WTC11 (cell line): ENCODE measurements at regions not wholly inside any gene's neighbourhood (a gene's known extent, or its start where the extent isn't known, plus 50 kb on each side); places are given as distances from the start of the nearest gene placed in this dataset.
"Not testable (repeated sequence)": the region's sequence is repeated elsewhere in the genome, so short reads cannot be mapped to it uniquely, and the experiment has no call there.

ENCODE experiments used
- ATAC-seq: fragments of 200-7000 bp; cut with Tn5 transposase; 2 replicates; pipeline ENCODE4 v1.10.0; 2021; ENCODE audit warnings: mild to moderate bottlenecking, moderate library complexity
- CTCF ChIA-PET: fragments of 300-600 bp; sonication (Branson Sonifier 250); formaldehyde crosslinking; loops from one replicate; lab custom pipeline; 2021; ENCODE audit warnings: antibody characterized with exemption; lab: Charles Lee
- POLR2A ChIA-PET: fragments of 350-600 bp; sonication (Branson Sonifier 250); formaldehyde crosslinking; loops from one replicate; lab custom pipeline; 2021; ENCODE audit warnings: antibody characterized with exemption; lab: Charles Lee
- DNase-seq: peaks from one replicate; pipeline ENCODE4 v3.0.0; 2021; ENCODE audit warnings: low spot score
- H3K27ac Mint-ChIP-seq: 2 replicates; pipeline ENCODE4 v1.8.0; 2021; ENCODE audit warnings: mixed read lengths
- H3K27me3 Mint-ChIP-seq: 2 replicates; pipeline ENCODE4 v1.8.0; 2021; ENCODE audit warnings: low read depth, mild to moderate bottlenecking, moderate library complexity, mixed read lengths
- H3K36me3 Mint-ChIP-seq: 2 replicates; pipeline ENCODE4 v1.8.0; 2021; ENCODE audit warnings: mixed read lengths
- H3K4me1 Mint-ChIP-seq: 2 replicates; pipeline ENCODE4 v1.8.0; 2022; ENCODE audit warnings: mixed read lengths
- H3K4me3 Mint-ChIP-seq: 2 replicates; pipeline ENCODE4 v1.8.0; 2021; ENCODE audit warnings: mild to moderate bottlenecking, moderate library complexity, mixed read lengths
- H3K9me3 Mint-ChIP-seq: 2 replicates; pipeline ENCODE4 v1.8.0; 2021; ENCODE audit warnings: mixed read lengths
- CBFB ChIP-seq: sonication (generic); formaldehyde crosslinking; IDR thresholded peaks from 2 replicates; pipeline ENCODE4 v1.8.1; 2022; ENCODE audit warnings: mild to moderate bottlenecking, low read depth, missing genetic modification reagents
- ETV6 ChIP-seq: sonication (generic); formaldehyde crosslinking; IDR thresholded peaks from 2 replicates; pipeline ENCODE4 v1.8.1; 2022; ENCODE audit warnings: mild to moderate bottlenecking, missing genetic modification reagents
- FOXJ3 ChIP-seq: sonication (generic); formaldehyde crosslinking; IDR thresholded peaks from 2 replicates; pipeline ENCODE4 v1.9.0; 2021; ENCODE audit warnings: missing genetic modification reagents, mild to moderate bottlenecking, borderline replicate concordance
- GTF2I ChIP-seq: fragments of 250-450 bp; sonication (Bioruptor Pico); conservative IDR thresholded peaks from 2 replicates; pipeline ENCODE4 v1.4.0; 2021; ENCODE audit warnings: mild to moderate bottlenecking
- HMGA2 ChIP-seq: fragments of 250-450 bp; sonication (Bioruptor Pico); IDR thresholded peaks from 2 replicates; pipeline ENCODE4 v1.4.0; 2021; ENCODE audit warnings: mild to moderate bottlenecking, moderate library complexity
- IRF2 ChIP-seq: sonication (generic); formaldehyde crosslinking; IDR thresholded peaks from 2 replicates; pipeline ENCODE4 v1.8.0; 2022; ENCODE audit warnings: low read depth, missing genetic modification reagents, borderline replicate concordance
- JAZF1 ChIP-seq: fragments of 250-450 bp; sonication (Bioruptor Pico); IDR thresholded peaks from 2 replicates; pipeline ENCODE4 v1.9.0; 2021; ENCODE audit warnings: moderate library complexity, mild to moderate bottlenecking, inconsistent platforms
- RORB ChIP-seq: fragments of 250-450 bp; sonication (Bioruptor Pico); IDR thresholded peaks from 2 replicates; pipeline ENCODE4 v1.9.0; 2021; ENCODE audit warnings: mild to moderate bottlenecking
- SMAD3 ChIP-seq: sonication (generic); formaldehyde crosslinking; IDR thresholded peaks from 2 replicates; pipeline ENCODE4 v1.8.0; 2022; ENCODE audit warnings: missing genetic modification reagents, mild to moderate bottlenecking, borderline replicate concordance
- SMAD4 ChIP-seq: sonication (generic); formaldehyde crosslinking; IDR thresholded peaks from 2 replicates; pipeline ENCODE4 v1.8.0; 2022; ENCODE audit warnings: mild to moderate bottlenecking, missing genetic modification reagents
- SOX15 ChIP-seq: fragments of 250-450 bp; sonication (Bioruptor Pico); IDR thresholded peaks from 2 replicates; pipeline ENCODE4 v1.9.0; 2021; ENCODE audit warnings: mild to moderate bottlenecking
- SP1 ChIP-seq: sonication (generic); formaldehyde crosslinking; conservative IDR thresholded peaks from 2 replicates; pipeline ENCODE4 v1.8.1; 2022; ENCODE audit warnings: missing genetic modification reagents
- TEAD4 ChIP-seq: sonication (generic); formaldehyde crosslinking; IDR thresholded peaks from 2 replicates; pipeline ENCODE4 v1.8.0; 2022; ENCODE audit warnings: mild to moderate bottlenecking, missing genetic modification reagents
- TF ChIP-seq, protein P1 (sequence below): sonication (generic); formaldehyde crosslinking; IDR thresholded peaks from 2 replicates; pipeline ENCODE4 v1.8.1; 2023; ENCODE audit warnings: mild to moderate bottlenecking, missing genetic modification reagents, borderline replicate concordance
- TF ChIP-seq, protein P2 (sequence below): sonication (generic); formaldehyde crosslinking; conservative IDR thresholded peaks from 2 replicates; pipeline ENCODE4 v1.8.1; 2022; ENCODE audit warnings: mild to moderate bottlenecking, missing genetic modification reagents
- TF ChIP-seq, protein P3 (sequence below): fragments of 250-450 bp; sonication (Bioruptor Pico); IDR thresholded peaks from 2 replicates; pipeline ENCODE4 v1.8.0; 2021; ENCODE audit warnings: mild to moderate bottlenecking
- TF ChIP-seq, protein P4 (sequence below): sonication (generic); formaldehyde crosslinking; IDR thresholded peaks from 2 replicates; pipeline ENCODE4 v1.8.1; 2023; ENCODE audit warnings: mild to moderate bottlenecking, moderate library complexity, missing genetic modification reagents
- TF ChIP-seq, protein P5 (sequence below): sonication (generic); formaldehyde crosslinking; IDR thresholded peaks from 2 replicates; pipeline ENCODE4 v1.8.0; 2023; ENCODE audit warnings: missing genetic modification reagents, mild to moderate bottlenecking, borderline replicate concordance

DNA sequence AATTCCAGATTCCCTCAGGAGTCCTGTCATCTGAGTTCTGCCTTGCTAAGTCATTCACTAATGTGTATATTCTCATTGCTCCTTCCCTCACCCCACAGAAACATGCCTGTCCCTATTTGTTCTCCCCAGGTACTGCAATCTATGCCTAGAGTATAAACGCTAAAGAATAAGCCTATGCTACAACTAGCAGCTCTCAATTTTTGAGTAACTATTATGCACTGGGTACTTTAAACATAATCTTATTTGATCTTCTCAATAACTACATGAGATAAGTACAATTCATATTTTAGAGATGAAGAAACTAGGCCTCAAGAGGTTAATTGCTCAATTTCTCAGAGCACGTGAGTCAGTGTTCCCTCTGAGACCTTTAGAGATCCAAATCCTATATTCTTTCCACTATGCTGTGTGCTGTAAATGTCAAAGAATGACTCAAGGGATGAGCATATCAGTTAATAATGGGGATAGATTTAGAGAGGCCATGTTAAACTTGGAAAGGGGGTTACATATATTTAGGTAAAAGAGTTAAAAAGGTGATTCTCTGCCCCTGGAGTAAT lies 423.8 kb upstream of the ADGRB3 start:
- Mint-ChIP-seq H3K9me3 (peaks cover 30% of the 10 kb centered on the region), H3K27ac (no peak overlapping the region), H3K36me3 (peaks cover 17% of the 10 kb centered on the region), H3K4me1 (no peaks in the 10 kb centered on the region), H3K27me3 (no peaks in the 10 kb centered on the region), H3K4me3 (no peak overlapping the region)
- TF ChIP-seq, protein P1, sequence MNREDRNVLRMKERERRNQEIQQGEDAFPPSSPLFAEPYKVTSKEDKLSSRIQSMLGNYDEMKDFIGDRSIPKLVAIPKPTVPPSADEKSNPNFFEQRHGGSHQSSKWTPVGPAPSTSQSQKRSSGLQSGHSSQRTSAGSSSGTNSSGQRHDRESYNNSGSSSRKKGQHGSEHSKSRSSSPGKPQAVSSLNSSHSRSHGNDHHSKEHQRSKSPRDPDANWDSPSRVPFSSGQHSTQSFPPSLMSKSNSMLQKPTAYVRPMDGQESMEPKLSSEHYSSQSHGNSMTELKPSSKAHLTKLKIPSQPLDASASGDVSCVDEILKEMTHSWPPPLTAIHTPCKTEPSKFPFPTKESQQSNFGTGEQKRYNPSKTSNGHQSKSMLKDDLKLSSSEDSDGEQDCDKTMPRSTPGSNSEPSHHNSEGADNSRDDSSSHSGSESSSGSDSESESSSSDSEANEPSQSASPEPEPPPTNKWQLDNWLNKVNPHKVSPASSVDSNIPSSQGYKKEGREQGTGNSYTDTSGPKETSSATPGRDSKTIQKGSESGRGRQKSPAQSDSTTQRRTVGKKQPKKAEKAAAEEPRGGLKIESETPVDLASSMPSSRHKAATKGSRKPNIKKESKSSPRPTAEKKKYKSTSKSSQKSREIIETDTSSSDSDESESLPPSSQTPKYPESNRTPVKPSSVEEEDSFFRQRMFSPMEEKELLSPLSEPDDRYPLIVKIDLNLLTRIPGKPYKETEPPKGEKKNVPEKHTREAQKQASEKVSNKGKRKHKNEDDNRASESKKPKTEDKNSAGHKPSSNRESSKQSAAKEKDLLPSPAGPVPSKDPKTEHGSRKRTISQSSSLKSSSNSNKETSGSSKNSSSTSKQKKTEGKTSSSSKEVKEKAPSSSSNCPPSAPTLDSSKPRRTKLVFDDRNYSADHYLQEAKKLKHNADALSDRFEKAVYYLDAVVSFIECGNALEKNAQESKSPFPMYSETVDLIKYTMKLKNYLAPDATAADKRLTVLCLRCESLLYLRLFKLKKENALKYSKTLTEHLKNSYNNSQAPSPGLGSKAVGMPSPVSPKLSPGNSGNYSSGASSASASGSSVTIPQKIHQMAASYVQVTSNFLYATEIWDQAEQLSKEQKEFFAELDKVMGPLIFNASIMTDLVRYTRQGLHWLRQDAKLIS (CRISPR knock-in tag) = no peak
- TF ChIP-seq RORB (CRISPR knock-in tag) (no peak), FOXJ3 (CRISPR knock-in tag) (no peak), JAZF1 (no peak), SMAD4 (CRISPR knock-in tag) (no peak), SOX15 (CRISPR knock-in tag) (no peak), SP1 (CRISPR knock-in tag) (no peak), CBFB (CRISPR knock-in tag) (no peak), SMAD3 (CRISPR knock-in tag) (no peak), HMGA2 (no peak), ETV6 (CRISPR knock-in tag) (no peak)
- TF ChIP-seq, protein P2, sequence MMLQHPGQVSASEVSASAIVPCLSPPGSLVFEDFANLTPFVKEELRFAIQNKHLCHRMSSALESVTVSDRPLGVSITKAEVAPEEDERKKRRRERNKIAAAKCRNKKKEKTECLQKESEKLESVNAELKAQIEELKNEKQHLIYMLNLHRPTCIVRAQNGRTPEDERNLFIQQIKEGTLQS (CRISPR knock-in tag) = no peak
- TF ChIP-seq, protein P3, sequence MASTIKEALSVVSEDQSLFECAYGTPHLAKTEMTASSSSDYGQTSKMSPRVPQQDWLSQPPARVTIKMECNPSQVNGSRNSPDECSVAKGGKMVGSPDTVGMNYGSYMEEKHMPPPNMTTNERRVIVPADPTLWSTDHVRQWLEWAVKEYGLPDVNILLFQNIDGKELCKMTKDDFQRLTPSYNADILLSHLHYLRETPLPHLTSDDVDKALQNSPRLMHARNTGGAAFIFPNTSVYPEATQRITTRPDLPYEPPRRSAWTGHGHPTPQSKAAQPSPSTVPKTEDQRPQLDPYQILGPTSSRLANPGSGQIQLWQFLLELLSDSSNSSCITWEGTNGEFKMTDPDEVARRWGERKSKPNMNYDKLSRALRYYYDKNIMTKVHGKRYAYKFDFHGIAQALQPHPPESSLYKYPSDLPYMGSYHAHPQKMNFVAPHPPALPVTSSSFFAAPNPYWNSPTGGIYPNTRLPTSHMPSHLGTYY (CRISPR knock-in tag) = no peak
- POLR2A ChIA-PET = no interaction called here
- DNase-seq = no peak
- no peak for ATAC-seq
- CTCF ChIA-PET = no interaction called here

DNA sequence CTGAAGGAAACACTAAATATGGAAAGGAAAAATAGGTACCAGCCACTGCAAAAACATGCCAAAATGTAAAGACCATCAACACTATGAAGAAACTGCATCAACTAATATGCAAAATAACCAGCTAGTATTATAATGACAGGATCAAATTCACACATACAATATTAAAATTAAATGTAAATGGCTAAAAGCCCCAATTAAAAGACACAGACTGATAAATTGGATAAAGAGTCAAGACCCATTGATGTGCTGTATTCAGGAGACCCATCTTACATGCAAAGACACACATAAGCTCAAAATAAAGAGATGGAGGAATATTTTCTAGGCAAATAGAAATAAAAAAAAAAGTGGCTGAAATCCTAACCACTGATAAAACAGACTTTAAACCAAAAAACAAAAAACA lies 427.5 kb upstream of the ADGRB3 start:
- CTCF ChIA-PET, ATAC-seq, H3K4me1 Mint-ChIP-seq, DNase-seq, H3K27me3 Mint-ChIP-seq, H3K27ac Mint-ChIP-seq, POLR2A ChIA-PET, H3K4me3 Mint-ChIP-seq: not testable (repeated sequence)
- Mint-ChIP-seq H3K9me3 (peaks cover 23% of the 10 kb centered on the region), H3K36me3 (peaks cover 18% of the 10 kb centered on the region)

DNA sequence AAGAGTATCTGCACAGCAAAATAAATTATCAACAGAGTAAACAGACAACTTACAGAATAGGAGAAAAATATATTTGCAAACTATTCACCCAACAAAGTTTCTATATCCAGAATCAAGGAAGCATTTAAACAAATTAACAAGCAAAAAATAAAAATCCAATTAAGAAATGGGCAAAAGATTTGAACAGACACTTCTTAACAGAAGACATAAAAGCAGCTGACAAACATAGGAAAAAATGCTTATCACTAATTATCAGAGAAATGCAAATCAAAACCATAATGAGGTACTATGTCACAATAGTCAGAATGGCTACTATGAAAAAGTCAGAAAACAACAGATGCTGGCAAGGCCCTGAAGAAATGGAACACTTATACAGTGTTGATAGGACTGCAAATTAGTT lies 434.2 kb upstream of the ADGRB3 start:
- Mint-ChIP-seq H3K27me3 (peaks cover 5% of the 10 kb centered on the region), H3K4me3 (no peak overlapping the region), H3K9me3 (peaks cover 44% of the 10 kb centered on the region), H3K4me1 (no peaks in the 10 kb centered on the region), H3K27ac (no peak overlapping the region), H3K36me3 (peaks cover 22% of the 10 kb centered on the region)
- POLR2A ChIA-PET = no interaction called here
- CTCF ChIA-PET = no interaction called here
- ATAC-seq = no peak
- no peak for DNase-seq
- no peak for TF ChIP-seq GTF2I (CRISPR knock-in tag)
- TF ChIP-seq, protein P4, sequence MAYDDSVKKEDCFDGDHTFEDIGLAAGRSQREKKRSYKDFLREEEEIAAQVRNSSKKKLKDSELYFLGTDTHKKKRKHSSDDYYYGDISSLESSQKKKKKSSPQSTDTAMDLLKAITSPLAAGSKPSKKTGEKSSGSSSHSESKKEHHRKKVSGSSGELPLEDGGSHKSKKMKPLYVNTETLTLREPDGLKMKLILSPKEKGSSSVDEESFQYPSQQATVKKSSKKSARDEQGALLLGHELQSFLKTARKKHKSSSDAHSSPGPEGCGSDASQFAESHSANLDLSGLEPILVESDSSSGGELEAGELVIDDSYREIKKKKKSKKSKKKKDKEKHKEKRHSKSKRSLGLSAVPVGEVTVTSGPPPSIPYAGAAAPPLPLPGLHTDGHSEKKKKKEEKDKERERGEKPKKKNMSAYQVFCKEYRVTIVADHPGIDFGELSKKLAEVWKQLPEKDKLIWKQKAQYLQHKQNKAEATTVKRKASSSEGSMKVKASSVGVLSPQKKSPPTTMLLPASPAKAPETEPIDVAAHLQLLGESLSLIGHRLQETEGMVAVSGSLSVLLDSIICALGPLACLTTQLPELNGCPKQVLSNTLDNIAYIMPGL = no peak
- TF ChIP-seq IRF2 (CRISPR knock-in tag) = no peak
- no peak for TF ChIP-seq TEAD4 (CRISPR knock-in tag)
- TF ChIP-seq, protein P5, sequence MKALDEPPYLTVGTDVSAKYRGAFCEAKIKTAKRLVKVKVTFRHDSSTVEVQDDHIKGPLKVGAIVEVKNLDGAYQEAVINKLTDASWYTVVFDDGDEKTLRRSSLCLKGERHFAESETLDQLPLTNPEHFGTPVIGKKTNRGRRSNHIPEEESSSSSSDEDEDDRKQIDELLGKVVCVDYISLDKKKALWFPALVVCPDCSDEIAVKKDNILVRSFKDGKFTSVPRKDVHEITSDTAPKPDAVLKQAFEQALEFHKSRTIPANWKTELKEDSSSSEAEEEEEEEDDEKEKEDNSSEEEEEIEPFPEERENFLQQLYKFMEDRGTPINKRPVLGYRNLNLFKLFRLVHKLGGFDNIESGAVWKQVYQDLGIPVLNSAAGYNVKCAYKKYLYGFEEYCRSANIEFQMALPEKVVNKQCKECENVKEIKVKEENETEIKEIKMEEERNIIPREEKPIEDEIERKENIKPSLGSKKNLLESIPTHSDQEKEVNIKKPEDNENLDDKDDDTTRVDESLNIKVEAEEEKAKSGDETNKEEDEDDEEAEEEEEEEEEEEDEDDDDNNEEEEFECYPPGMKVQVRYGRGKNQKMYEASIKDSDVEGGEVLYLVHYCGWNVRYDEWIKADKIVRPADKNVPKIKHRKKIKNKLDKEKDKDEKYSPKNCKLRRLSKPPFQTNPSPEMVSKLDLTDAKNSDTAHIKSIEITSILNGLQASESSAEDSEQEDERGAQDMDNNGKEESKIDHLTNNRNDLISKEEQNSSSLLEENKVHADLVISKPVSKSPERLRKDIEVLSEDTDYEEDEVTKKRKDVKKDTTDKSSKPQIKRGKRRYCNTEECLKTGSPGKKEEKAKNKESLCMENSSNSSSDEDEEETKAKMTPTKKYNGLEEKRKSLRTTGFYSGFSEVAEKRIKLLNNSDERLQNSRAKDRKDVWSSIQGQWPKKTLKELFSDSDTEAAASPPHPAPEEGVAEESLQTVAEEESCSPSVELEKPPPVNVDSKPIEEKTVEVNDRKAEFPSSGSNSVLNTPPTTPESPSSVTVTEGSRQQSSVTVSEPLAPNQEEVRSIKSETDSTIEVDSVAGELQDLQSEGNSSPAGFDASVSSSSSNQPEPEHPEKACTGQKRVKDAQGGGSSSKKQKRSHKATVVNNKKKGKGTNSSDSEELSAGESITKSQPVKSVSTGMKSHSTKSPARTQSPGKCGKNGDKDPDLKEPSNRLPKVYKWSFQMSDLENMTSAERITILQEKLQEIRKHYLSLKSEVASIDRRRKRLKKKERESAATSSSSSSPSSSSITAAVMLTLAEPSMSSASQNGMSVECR (CRISPR knock-in tag) = no peak
